HepG2 (cell line): ENCODE measurements at regions not wholly inside any gene's neighbourhood (a gene's known extent, or its start where the extent isn't known, plus 50 kb on each side); places are given as distances from the start of the nearest gene placed in this dataset.

Experiments used
- ATAC-seq: fragments of 200-7000 bp; cut with Tn5 transposase; 3 replicates; pipeline ENCODE4 v1.9.1; 2020; ENCODE audit warnings: mild to moderate bottlenecking, moderate library complexity
- BruUV-seq: library from RNA; stranded (reverse); fragments of 400-500 nt; replicated peaks from 2 replicates; lab custom pipeline; 2021; lab: Mats Ljungman, UMichigan
- CTCF ChIA-PET: fragments of 300-600 bp; formaldehyde crosslinking; extraction: SDS; loops from one replicate; lab custom pipeline; 2021; ENCODE audit warnings: low total read pairs, inconsistent platforms, low intra/inter-chr PET ratio; lab: Yijun Ruan, JAX
- POLR2A ChIA-PET: fragments of 350-600 bp; sonication (Branson Sonifier 250); formaldehyde crosslinking; loops from one replicate; lab custom pipeline; 2020; ENCODE audit warnings: antibody characterized with exemption, inconsistent platforms; lab: Yijun Ruan, JAX
- DNase-seq: peaks from one replicate; pipeline ENCODE4 v3.0.0-alpha.2; 2015; ENCODE audit warnings: low spot score
- FAIRE-seq: peaks from 3 replicates; lab custom pipeline; 2011; peaks lifted over from hg19 to GRCh38; lab: Jason Lieb, UNC
- H2AFZ ChIP-seq: one replicate; pipeline ENCODE4 v1.6.1; 2011; ENCODE audit warnings: low read length, inconsistent platforms
- H3K27ac ChIP-seq: fragments of 300-600 bp; 3 replicates; pipeline ENCODE4 v1.8.0; 2011; ENCODE audit warnings: mixed run types, mild to moderate bottlenecking, mixed read lengths, low read length, inconsistent platforms; ENCODE audit not compliant: insufficient read depth; ENCODE audit errors: extremely low read length
- H3K27me3 ChIP-seq, 2 experiments: fragments of 200-600 bp in 1 of 2; 2 replicates in 1 of 2; 3 replicates in 1 of 2; pipeline versions ENCODE4 v1.6.0 to v1.8.0; 2011; ENCODE audit warnings: low read length in 2 of 2, mild to moderate bottlenecking in 2 of 2, moderate library complexity in 2 of 2, inconsistent platforms in 1 of 2; ENCODE audit not compliant: insufficient read depth in 2 of 2, control insufficient read depth in 1 of 2
- H3K36me3 ChIP-seq, 2 experiments: fragments of 200-600 bp in 1 of 2; replicated peaks in 1 of 2; 2 replicates in 1 of 2; 3 replicates in 1 of 2; pipeline versions ENCODE4 v1.5.1 to v1.8.0; 2011; ENCODE audit warnings: low read length in 2 of 2, inconsistent platforms in 1 of 2; ENCODE audit not compliant: insufficient read depth in 2 of 2, control insufficient read depth in 1 of 2
- H3K4me1 ChIP-seq: 2 replicates; pipeline ENCODE4 v1.5.1; 2012; ENCODE audit warnings: low read length, inconsistent platforms; ENCODE audit not compliant: insufficient read depth
- H3K4me2 ChIP-seq: 2 replicates; pipeline ENCODE4 v1.6.0; 2011; ENCODE audit warnings: low read depth, low read length, inconsistent platforms
- H3K4me3 ChIP-seq, 3 experiments: fragments of 200-600 bp in 1 of 3; sonication (generic), shearing (Covaris generic) in 1 of 3; replicated peaks in 1 of 3; 2 replicates each; pipeline ENCODE4 v1.5.1; 2011 to 2016; ENCODE audit warnings: low read length in 3 of 3, inconsistent platforms in 2 of 3, low read depth in 2 of 3, mild to moderate bottlenecking in 2 of 3, control low read depth in 1 of 3, mixed read lengths in 1 of 3; ENCODE audit not compliant: insufficient read depth in 1 of 3
- H3K79me2 ChIP-seq: one replicate; pipeline ENCODE4 v1.6.1; 2011; ENCODE audit warnings: low read length, inconsistent platforms; ENCODE audit not compliant: insufficient read depth
- H3K9ac ChIP-seq: 2 replicates; pipeline ENCODE4 v1.6.0; 2011; ENCODE audit warnings: mild to moderate bottlenecking, low read depth, low read length, inconsistent platforms; ENCODE audit not compliant: insufficient read depth
- H3K9me3 ChIP-seq: 2 replicates; pipeline ENCODE4 v1.5.1; 2012; ENCODE audit warnings: mild to moderate bottlenecking, low read length
- H4K20me1 ChIP-seq: 2 replicates; pipeline ENCODE4 v1.6.0; 2011; ENCODE audit warnings: inconsistent platforms, mild to moderate bottlenecking, low read length, moderate library complexity; ENCODE audit not compliant: insufficient read depth
- BRD4 ChIP-seq: sonication (generic); formaldehyde crosslinking; IDR thresholded peaks from 2 replicates; pipeline ENCODE4 v1.4.0; 2020; ENCODE audit warnings: missing genetic modification reagents
- HOXD1 ChIP-seq: sonication (generic); formaldehyde crosslinking; IDR thresholded peaks from 2 replicates; pipeline ENCODE4 v1.5.0; 2020; ENCODE audit warnings: missing genetic modification reagents
- NBN ChIP-seq: fragments of 450-650 bp; conservative IDR thresholded peaks from 2 replicates; pipeline ENCODE4 v1.6.1; 2017
- NPAS2 ChIP-seq: sonication (generic); formaldehyde crosslinking; IDR thresholded peaks from 2 replicates; pipeline ENCODE4 v1.8.0; 2022; ENCODE audit warnings: mild to moderate bottlenecking, missing genetic modification reagents, borderline replicate concordance
- PREB ChIP-seq: sonication (generic); formaldehyde crosslinking; IDR thresholded peaks from 2 replicates; pipeline ENCODE4 v1.4.0; 2020; ENCODE audit warnings: missing genetic modification reagents
- SMYD3 ChIP-seq: sonication (generic); formaldehyde crosslinking; IDR thresholded peaks from 2 replicates; pipeline ENCODE4 v1.8.1; 2023; ENCODE audit warnings: mild to moderate bottlenecking, missing genetic modification reagents
- SNRNP70 ChIP-seq: fragments of 200-400 bp; formaldehyde crosslinking; IDR thresholded peaks from 2 replicates; pipeline ENCODE4 v1.6.1; 2017; ENCODE audit warnings: mild to moderate bottlenecking, low read depth, low read length, moderate library complexity
- TFDP1 ChIP-seq: IDR thresholded peaks from 2 replicates; pipeline ENCODE4 v1.6.1; 2016; ENCODE audit warnings: missing compliant biosample characterization, missing genetic modification reagents, borderline replicate concordance
- ZNF264 ChIP-seq: sonication (generic); formaldehyde crosslinking; IDR thresholded peaks from 2 replicates; pipeline ENCODE4 v1.4.0; 2020; ENCODE audit warnings: missing genetic modification reagents
- ZNF30 ChIP-seq: sonication (generic); formaldehyde crosslinking; IDR thresholded peaks from 2 replicates; pipeline ENCODE4 v1.5.0; 2020; ENCODE audit warnings: mild to moderate bottlenecking, missing genetic modification reagents
- ZNF343 ChIP-seq: sonication (generic); formaldehyde crosslinking; IDR thresholded peaks from 2 replicates; pipeline ENCODE4 v1.4.0; 2020; ENCODE audit warnings: mild to moderate bottlenecking, missing genetic modification reagents
- ZNF546 ChIP-seq: sonication (generic); formaldehyde crosslinking; conservative IDR thresholded peaks from 2 replicates; pipeline ENCODE4 v1.8.1; 2023; ENCODE audit warnings: mild to moderate bottlenecking, missing genetic modification reagents
- ZNF678 ChIP-seq: sonication (generic); formaldehyde crosslinking; IDR thresholded peaks from 2 replicates; pipeline ENCODE4 v1.4.0; 2020; ENCODE audit warnings: mild to moderate bottlenecking, missing genetic modification reagents
- ZNF740 ChIP-seq: sonication (generic); formaldehyde crosslinking; IDR thresholded peaks from 2 replicates; pipeline ENCODE4 v1.4.0; 2020; ENCODE audit warnings: missing genetic modification reagents
- WGBS: methylation state at CpG from one replicate; pipeline ENCODE4 v1.1.6; 2017; ENCODE audit warnings: low lambda C conversion rate; 5-methylcytosine and 5-hydroxymethylcytosine counted together
- in situ Hi-C: cut with HindIII; loops from 2 replicates; pipeline ENCODE4 v1.10.0; 2017; ENCODE audit warnings: low pct_unique_long_range_greater_than_20kb; ENCODE audit not compliant: extremely low pct_ligation_motif_present
- intact Hi-C: fragments of 100-400 bp; cut with micrococcal nuclease; formaldehyde crosslinking; loops from one replicate; pipeline ENCODE4 v1.10.0; 2022; ENCODE audit not compliant: unreplicated experiment

- no peak for ATAC-seq
- BruUV-seq: no TSS peak
- Histone ChIP-seq H3K79me2 (no peaks in the 10 kb centered on the region), H3K27me3 (no peaks in the 10 kb centered on the region), H3K36me3 (no peaks in the 10 kb centered on the region), H3K4me1 (no peaks in the 10 kb centered on the region), H3K4me3 (no peak overlapping the region), H3K4me2 (no peak overlapping the region), H2AFZ (no peak overlapping the region), H3K27ac (no peak overlapping the region), H3K9me3 (peaks cover 4% of the 10 kb centered on the region; the same call in 1 of the 2 replicates), H3K9ac (no peak overlapping the region), H4K20me1 (no peaks in the 10 kb centered on the region)
- ChIA-PET POLR2A (no interaction called here), CTCF (no interaction called here)
- 9% methylated on average over 4 of the region's 6 CpGs for WGBS
- intact Hi-C loops (no loop called here), in situ Hi-C loops (no loop called here)
- TF ChIP-seq HOXD1 (CRISPR knock-in tag) (no peak), ZNF264 (CRISPR knock-in tag) (no peak), ZNF30 (CRISPR knock-in tag) (no peak), ZNF343 (no peak), BRD4 (CRISPR knock-in tag) (no peak), SMYD3 (CRISPR knock-in tag) (no peak), PREB (CRISPR knock-in tag) (no peak), NBN (no peak), TFDP1 (CRISPR knock-in tag) (no peak), ZNF678 (CRISPR knock-in tag) (no peak), ZNF740 (CRISPR knock-in tag) (no peak), SNRNP70 (no peak), NPAS2 (no peak), ZNF546 (CRISPR knock-in tag) (no peak)
- no peak for DNase-seq
- FAIRE-seq: no peak
Measured at GRCh38 chr12:30155001-30155730, 371.4 kb upstream of the TMTC1 start.
